Calu3 (cell line): ENCODE measurements at regions not wholly inside any gene's neighbourhood (a gene's known extent, or its start where the extent isn't known, plus 50 kb on each side); places are given as distances from the start of the nearest gene placed in this dataset.

Source experiments
- BruUV-seq: library from RNA; stranded (reverse); fragments of 400-500 nt; replicated peaks from 2 replicates; lab custom pipeline; 2021; lab: Mats Ljungman, UMichigan
- CTCF ChIA-PET: fragments of 300-600 bp; sonication (Branson Sonifier 250); formaldehyde crosslinking; loops from one replicate; lab custom pipeline; 2022; ENCODE audit warnings: antibody characterized with exemption; lab: Charles Lee
- DNase-seq: peaks from one replicate; pipeline ENCODE4 v3.0.0; 2022
- H3K27ac Mint-ChIP-seq: one replicate; pipeline ENCODE4 v1.8.0; 2022; ENCODE audit warnings: mixed read lengths; ENCODE audit not compliant: unreplicated experiment
- H3K27me3 Mint-ChIP-seq: one replicate; pipeline ENCODE4 v1.8.0; 2022; ENCODE audit warnings: mixed read lengths; ENCODE audit not compliant: unreplicated experiment
- H3K36me3 Mint-ChIP-seq: one replicate; pipeline ENCODE4 v1.8.0; 2022; ENCODE audit warnings: mild to moderate bottlenecking, moderate library complexity, mixed read lengths; ENCODE audit not compliant: insufficient read depth, unreplicated experiment
- H3K4me1 Mint-ChIP-seq: one replicate; pipeline ENCODE4 v1.8.0; 2022; ENCODE audit warnings: mild to moderate bottlenecking, low read depth, mixed read lengths; ENCODE audit not compliant: unreplicated experiment
- H3K4me3 Mint-ChIP-seq: one replicate; pipeline ENCODE4 v1.8.0; 2022; ENCODE audit warnings: mild to moderate bottlenecking, low read depth, moderate library complexity, mixed read lengths; ENCODE audit not compliant: unreplicated experiment
- H3K9me3 Mint-ChIP-seq: one replicate; pipeline ENCODE4 v1.8.0; 2022; ENCODE audit warnings: low read depth, mixed read lengths; ENCODE audit not compliant: unreplicated experiment
- intact Hi-C: fragments of 100-400 bp; cut with micrococcal nuclease; formaldehyde crosslinking; loops from one replicate; pipeline ENCODE4 v1.10.0; 2022; ENCODE audit not compliant: unreplicated experiment
- TF ChIP-seq, protein P1 (sequence below): fragments of 200-600 bp; IDR thresholded peaks from one replicate; pipeline ENCODE4 v1.8.0; 2022; ENCODE audit warnings: antibody characterized with exemption; ENCODE audit not compliant: unreplicated experiment

DNA sequence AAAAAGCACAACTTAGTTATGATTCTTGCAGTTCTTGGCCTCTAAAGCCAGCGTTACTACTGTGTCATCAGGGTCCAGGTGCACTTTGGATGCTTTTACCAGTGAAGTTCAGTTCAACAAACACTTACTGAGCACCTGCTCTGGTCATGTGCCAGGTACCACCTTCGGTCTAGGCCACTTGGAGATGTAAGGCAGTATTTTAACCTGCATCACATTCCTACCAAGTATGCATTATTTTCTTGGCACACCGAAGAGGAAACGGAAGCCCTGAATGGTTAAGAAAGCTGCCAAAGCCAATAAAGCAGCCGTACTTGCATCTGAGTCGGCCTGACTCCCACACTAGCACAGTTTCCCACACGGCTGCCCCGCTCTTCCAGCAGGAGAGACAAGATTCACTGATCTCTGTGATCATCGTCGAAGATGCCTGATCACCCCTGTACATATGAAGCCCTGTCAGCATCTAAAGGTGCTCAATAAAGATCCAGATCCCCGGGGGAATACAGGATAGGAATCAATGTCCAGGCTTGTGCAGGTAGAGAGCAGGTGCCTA is 427.1 kb downstream of the EIPR1 start:
- H3K36me3 Mint-ChIP-seq, result no peaks in the 10 kb centered on the region
- H3K27me3 Mint-ChIP-seq, result no peaks in the 10 kb centered on the region
- CTCF ChIA-PET, result no interaction called here
- H3K9me3 Mint-ChIP-seq, result peaks cover 11% of the 10 kb centered on the region
- H3K27ac Mint-ChIP-seq, result no peak overlapping the region
- BruUV-seq, result no TSS peak
- TF ChIP-seq, protein P1, sequence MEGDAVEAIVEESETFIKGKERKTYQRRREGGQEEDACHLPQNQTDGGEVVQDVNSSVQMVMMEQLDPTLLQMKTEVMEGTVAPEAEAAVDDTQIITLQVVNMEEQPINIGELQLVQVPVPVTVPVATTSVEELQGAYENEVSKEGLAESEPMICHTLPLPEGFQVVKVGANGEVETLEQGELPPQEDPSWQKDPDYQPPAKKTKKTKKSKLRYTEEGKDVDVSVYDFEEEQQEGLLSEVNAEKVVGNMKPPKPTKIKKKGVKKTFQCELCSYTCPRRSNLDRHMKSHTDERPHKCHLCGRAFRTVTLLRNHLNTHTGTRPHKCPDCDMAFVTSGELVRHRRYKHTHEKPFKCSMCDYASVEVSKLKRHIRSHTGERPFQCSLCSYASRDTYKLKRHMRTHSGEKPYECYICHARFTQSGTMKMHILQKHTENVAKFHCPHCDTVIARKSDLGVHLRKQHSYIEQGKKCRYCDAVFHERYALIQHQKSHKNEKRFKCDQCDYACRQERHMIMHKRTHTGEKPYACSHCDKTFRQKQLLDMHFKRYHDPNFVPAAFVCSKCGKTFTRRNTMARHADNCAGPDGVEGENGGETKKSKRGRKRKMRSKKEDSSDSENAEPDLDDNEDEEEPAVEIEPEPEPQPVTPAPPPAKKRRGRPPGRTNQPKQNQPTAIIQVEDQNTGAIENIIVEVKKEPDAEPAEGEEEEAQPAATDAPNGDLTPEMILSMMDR, result no peak
- H3K4me3 Mint-ChIP-seq, result no peak overlapping the region
- no peaks in the 10 kb centered on the region for H3K4me1 Mint-ChIP-seq
- no peak for DNase-seq
- intact Hi-C loops, result no loop called here

DNA sequence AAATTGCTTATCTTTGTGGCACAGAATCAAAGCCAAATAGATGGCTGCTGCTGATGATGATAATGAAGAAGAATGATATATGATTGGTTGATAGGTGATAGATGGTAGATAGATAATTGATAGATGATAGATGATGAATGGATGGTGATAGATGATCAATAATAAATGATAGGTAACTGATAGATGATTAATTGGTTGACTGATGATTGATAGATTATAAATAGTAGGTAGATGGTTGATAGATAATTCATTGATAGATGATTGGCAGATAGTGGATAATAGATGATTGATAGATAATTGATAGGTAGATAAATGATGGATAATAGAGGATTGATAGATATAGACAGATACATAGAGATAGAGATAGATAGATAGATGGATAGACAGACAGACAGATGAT is 430.2 kb downstream of the EIPR1 start:
- Mint-ChIP-seq H3K36me3 (no peaks in the 10 kb centered on the region), H3K27ac (no peak overlapping the region), H3K9me3 (peaks cover 12% of the 10 kb centered on the region), H3K4me1 (no peaks in the 10 kb centered on the region), H3K4me3 (no peak overlapping the region), H3K27me3 (no peaks in the 10 kb centered on the region)
- no peak for DNase-seq
- CTCF ChIA-PET, result no interaction called here
- BruUV-seq, result no TSS peak
- intact Hi-C loops, result no loop called here
- TF ChIP-seq, protein P1, result no peak

DNA sequence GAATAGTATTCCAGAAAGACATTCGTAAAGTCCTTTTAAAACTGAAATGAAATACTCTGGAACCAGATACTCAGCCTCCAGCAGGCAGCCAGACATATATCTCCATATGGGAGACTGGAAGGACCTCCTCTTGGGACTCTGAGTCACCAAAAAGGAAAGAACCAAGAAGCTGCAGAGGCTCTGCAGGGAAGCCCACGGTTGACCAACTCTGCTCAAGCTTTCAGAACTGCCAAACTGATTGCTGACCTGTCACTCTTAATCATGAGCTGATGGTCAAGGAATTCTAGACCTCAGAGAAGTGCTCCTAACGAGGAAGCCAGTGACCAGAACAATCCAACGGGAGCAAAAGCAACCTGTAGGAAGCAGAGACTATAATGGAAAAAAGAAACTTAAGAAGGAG is 434.7 kb downstream of the EIPR1 start:
- TF ChIP-seq, protein P1, result no peak
- no peaks in the 10 kb centered on the region for H3K36me3 Mint-ChIP-seq
- H3K27ac Mint-ChIP-seq, result no peak overlapping the region
- CTCF ChIA-PET, result no interaction called here
- no TSS peak for BruUV-seq
- intact Hi-C loops, result no loop called here
- no peak overlapping the region for H3K4me3 Mint-ChIP-seq
- H3K27me3 Mint-ChIP-seq, result no peaks in the 10 kb centered on the region
- no peaks in the 10 kb centered on the region for H3K4me1 Mint-ChIP-seq
- H3K9me3 Mint-ChIP-seq, result peaks cover 18% of the 10 kb centered on the region
- DNase-seq, result no peak

DNA sequence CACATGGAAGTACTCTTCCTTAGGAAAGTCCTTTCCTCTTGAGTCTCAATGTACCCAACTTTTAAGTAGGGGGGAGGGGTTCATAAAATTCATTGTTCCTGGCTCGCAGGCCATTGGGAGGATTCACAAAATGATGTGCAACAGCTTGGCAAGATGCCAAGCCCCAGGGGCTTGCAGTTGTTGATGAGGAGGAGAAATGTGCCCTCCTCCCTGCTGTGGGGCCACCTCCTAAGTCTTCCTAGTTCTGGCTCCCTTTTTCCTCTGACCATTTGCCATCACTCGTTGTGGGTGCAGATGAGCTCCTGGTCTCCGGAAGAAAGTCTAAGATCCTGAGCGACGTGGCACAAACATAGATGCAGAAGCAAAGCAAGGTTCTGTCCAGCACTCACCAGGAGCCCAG is 435.4 kb downstream of the EIPR1 start:
- BruUV-seq, result no TSS peak
- no peak overlapping the region for H3K27ac Mint-ChIP-seq
- H3K4me1 Mint-ChIP-seq, result no peaks in the 10 kb centered on the region
- H3K4me3 Mint-ChIP-seq, result no peak overlapping the region
- intact Hi-C loops, result no loop called here
- CTCF ChIA-PET, result no interaction called here
- H3K9me3 Mint-ChIP-seq, result peaks cover 18% of the 10 kb centered on the region
- DNase-seq, result no peak
- no peaks in the 10 kb centered on the region for H3K36me3 Mint-ChIP-seq
- H3K27me3 Mint-ChIP-seq, result no peaks in the 10 kb centered on the region
- TF ChIP-seq, protein P1, result no peak
